HEK293 (cell line): ENCODE measurements at regions not wholly inside any gene's neighbourhood (a gene's known extent, or its start where the extent isn't known, plus 50 kb on each side); places are given as distances from the start of the nearest gene placed in this dataset.

Source experiments
- CTCF ChIP-seq: fragments of 450-650 bp; formaldehyde crosslinking; IDR thresholded peaks from 2 replicates; pipeline ENCODE4 v1.5.1; 2016; ENCODE audit warnings: missing biosample characterization, missing genetic modification characterization
- KLF17 ChIP-seq: fragments of 450-650 bp; formaldehyde crosslinking; IDR thresholded peaks from 2 replicates; pipeline ENCODE4 v1.5.1; 2016; ENCODE audit warnings: missing biosample characterization, missing genetic modification characterization
- PRDM10 ChIP-seq: fragments of 450-650 bp; formaldehyde crosslinking; IDR thresholded peaks from 2 replicates; pipeline ENCODE4 v1.5.1; 2016; ENCODE audit warnings: missing biosample characterization, missing genetic modification characterization
- SCRT2 ChIP-seq: fragments of 450-650 bp; formaldehyde crosslinking; IDR thresholded peaks from 2 replicates; pipeline ENCODE4 v1.5.1; 2016; ENCODE audit warnings: missing biosample characterization, missing genetic modification characterization
- ZNF112 ChIP-seq: fragments of 450-650 bp; formaldehyde crosslinking; IDR thresholded peaks from 2 replicates; pipeline ENCODE4 v1.5.0; 2017; ENCODE audit warnings: missing biosample characterization, missing genetic modification characterization
- ZNF138 ChIP-seq: fragments of 450-650 bp; formaldehyde crosslinking; IDR thresholded peaks from 2 replicates; pipeline ENCODE4 v1.5.1; 2016; ENCODE audit warnings: missing biosample characterization, missing genetic modification characterization, borderline replicate concordance
- ZNF221 ChIP-seq: fragments of 450-650 bp; formaldehyde crosslinking; IDR thresholded peaks from 2 replicates; pipeline ENCODE4 v1.5.1; 2017; ENCODE audit warnings: missing biosample characterization, missing genetic modification characterization, borderline replicate concordance
- ZNF449 ChIP-seq: fragments of 450-650 bp; formaldehyde crosslinking; IDR thresholded peaks from 2 replicates; pipeline ENCODE4 v1.5.1; 2017; ENCODE audit warnings: missing biosample characterization, mild to moderate bottlenecking, missing genetic modification characterization, moderate library complexity
- ZNF530 ChIP-seq: fragments of 450-650 bp; formaldehyde crosslinking; IDR thresholded peaks from 2 replicates; pipeline ENCODE4 v1.5.1; 2016; ENCODE audit warnings: low read depth, missing biosample characterization, missing genetic modification characterization
- ZNF549 ChIP-seq: fragments of 450-650 bp; IDR thresholded peaks from 2 replicates; pipeline ENCODE4 v1.5.1; 2018; ENCODE audit warnings: missing biosample characterization, missing genetic modification characterization, mild to moderate bottlenecking, inconsistent platforms, moderate library complexity
- ZNF704 ChIP-seq: fragments of 450-650 bp; formaldehyde crosslinking; IDR thresholded peaks from 2 replicates; pipeline ENCODE4 v1.5.1; 2016; ENCODE audit warnings: missing biosample characterization, missing genetic modification characterization
- ZNF76 ChIP-seq: fragments of 450-650 bp; formaldehyde crosslinking; IDR thresholded peaks from 2 replicates; pipeline ENCODE4; 2016; ENCODE audit warnings: low read depth, missing biosample characterization, missing genetic modification characterization, borderline replicate concordance
- ZNF791 ChIP-seq: fragments of 450-650 bp; formaldehyde crosslinking; IDR thresholded peaks from 2 replicates; pipeline ENCODE4 v1.5.1; 2016; ENCODE audit warnings: missing biosample characterization, missing genetic modification characterization

GRCh38 chr3:96236522-96236921 is 577.9 kb upstream of the EPHA6 start:
- TF ChIP-seq ZNF112 (tag by site-specific recombination) (no peak), PRDM10 (tag by site-specific recombination) (no peak), CTCF (tag by site-specific recombination) (no peak), ZNF549 (tag by site-specific recombination) (no peak), ZNF704 (tag by site-specific recombination) (no peak), ZNF221 (tag by site-specific recombination) (no peak), KLF17 (no peak), ZNF76 (no peak), SCRT2 (no peak), ZNF138 (tag by site-specific recombination) (no peak), ZNF530 (tag by site-specific recombination) (no peak), ZNF449 (tag by site-specific recombination) (no peak), ZNF791 (no peak)
